ENCODE measurements at regions not wholly inside any gene's neighbourhood (a gene's known extent, or its start where the extent isn't known, plus 50 kb on each side); places are given as distances from the start of the nearest gene placed in this dataset.

DNA sequence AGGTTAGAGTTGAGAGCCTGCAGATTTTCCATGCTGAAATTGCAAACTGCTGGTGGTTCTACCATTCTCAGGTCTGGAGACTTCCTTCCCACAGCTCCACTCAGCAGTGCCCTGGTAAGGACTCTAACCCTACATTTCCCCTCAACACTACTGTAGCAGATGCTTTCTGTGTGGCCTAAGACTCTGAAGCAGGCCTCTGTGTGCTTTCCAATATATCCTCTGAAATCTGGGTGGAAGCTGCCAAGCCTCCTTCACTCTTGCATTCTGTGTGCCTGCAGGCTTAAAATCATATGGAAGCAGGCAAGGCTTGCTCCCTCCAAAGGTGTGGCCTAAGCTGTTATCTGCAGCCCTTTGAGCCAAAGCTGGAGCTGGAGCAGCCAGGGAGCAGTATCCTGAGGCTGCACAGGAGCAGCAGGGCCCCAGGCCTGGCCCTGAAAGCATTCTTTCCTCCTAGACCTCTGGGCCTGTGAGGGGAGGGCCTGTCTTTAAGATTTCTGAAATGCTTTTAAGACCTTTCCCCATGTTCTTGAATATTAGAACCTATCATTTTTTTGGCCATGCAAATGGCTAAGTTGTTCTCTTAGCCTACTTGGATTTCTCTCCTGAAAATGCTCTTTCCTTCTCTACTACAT, 134.1 kb upstream of the TSHZ3 start:
- TF ChIP-seq ZNF274 (IDR thresholded peaks at IDR 0.05; ENCODE audit: low read depth, low read length) (no peak), YY1 (IDR thresholded peaks at IDR 0.05; ENCODE audit: insufficient read depth, insufficient read length) (no peak)
